Cardiac septum (tissue), 1 donor: ENCODE measurements at regions not wholly inside any gene's neighbourhood (a gene's known extent, or its start where the extent isn't known, plus 50 kb on each side); places are given as distances from the start of the nearest gene placed in this dataset.
"Not testable (repeated sequence)": the region's sequence is repeated elsewhere in the genome, so short reads cannot be mapped to it uniquely, and the experiment has no call there.

ENCODE experiments used
- DNase-seq: peaks from one replicate; pipeline ENCODE4 v3.0.0-alpha.2; 2020; ENCODE audit warnings: low spot score
- intact Hi-C: fragments of 100-400 bp; cut with DNase I; formaldehyde crosslinking; loops from one replicate; pipeline ENCODE4 v1.14.0; 2022
- donor health status: DM: no; HTN: no; CAD: no.

GRCh38 chr6:141105481-141105880 lies 1027.2 kb upstream of the GJE1 start:
- DNase-seq, result no peak
- intact Hi-C loops, result no loop called here

DNA sequence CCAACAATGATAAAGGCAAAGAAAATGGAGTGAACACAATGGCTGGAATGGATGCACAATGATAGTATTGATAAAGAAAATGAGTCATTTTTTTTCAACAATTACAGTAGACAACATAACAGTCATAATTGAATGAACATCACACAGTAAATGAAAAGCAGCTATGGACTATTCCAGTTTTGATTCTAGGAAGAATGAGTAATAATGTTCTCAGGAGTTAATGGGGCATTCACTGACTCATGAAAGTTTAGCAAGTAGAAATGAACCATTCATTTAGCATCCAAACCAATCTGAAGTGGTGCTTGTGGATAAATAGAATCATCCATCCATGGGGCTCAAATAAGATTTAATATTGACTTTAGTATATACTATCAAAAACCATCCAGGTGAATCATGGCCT lies 1029.5 kb upstream of the GJE1 start:
- intact Hi-C loops, result no loop called here

GRCh38 chr6:141097471-141097870 lies 1035.3 kb upstream of the GJE1 start:
- no peak for DNase-seq
- intact Hi-C loops, result no loop called here

More for the DNA sequence above, 1029.5 kb upstream of the GJE1 start:
- DNase-seq, result no peak

- intact Hi-C loops, result no loop called here
- DNase-seq, result no peak
Observed at GRCh38 chr6:141095308-141095707, 1037.4 kb upstream of the GJE1 start.

- DNase-seq, result no peak
- intact Hi-C loops, result no loop called here
Observed at GRCh38 chr6:141088171-141088570, 1044.6 kb upstream of the GJE1 start.

GRCh38 chr6:141077355-141078333 lies 1055.1 kb upstream of the GJE1 start:
- intact Hi-C loops, result no loop called here
- no peak for DNase-seq

DNA sequence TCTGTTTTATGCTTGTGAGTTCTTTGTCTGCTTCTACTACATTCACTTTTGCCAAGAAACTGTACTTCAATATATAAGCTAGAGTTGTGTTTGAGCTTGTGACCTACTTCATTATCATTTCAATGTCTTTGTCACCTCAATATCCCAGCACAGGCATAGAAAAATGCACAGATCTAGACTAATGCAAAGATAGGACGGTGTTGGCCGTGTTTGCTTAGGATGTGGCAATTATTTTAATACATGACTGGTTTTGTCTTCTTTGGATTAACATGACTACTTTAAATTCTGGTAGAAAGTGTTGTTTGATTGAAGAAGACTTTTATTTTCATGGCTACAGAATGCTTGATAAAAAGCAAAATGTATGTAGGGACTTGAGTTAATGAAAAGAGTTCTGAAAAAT lies 1075.0 kb upstream of the GJE1 start:
- intact Hi-C loops, result no loop called here
- DNase-seq, result no peak

GRCh38 chr6:141056945-141057625 lies 1075.6 kb upstream of the GJE1 start:
- no peak for DNase-seq
- intact Hi-C loops, result no loop called here

GRCh38 chr6:141050471-141050870 lies 1082.3 kb upstream of the GJE1 start:
- no peak for DNase-seq
- intact Hi-C loops, result no loop called here

- intact Hi-C loops, result no loop called here
Observed at GRCh38 chr6:141048451-141048850, 1084.3 kb upstream of the GJE1 start.

GRCh38 chr6:141046496-141046895 lies 1086.2 kb upstream of the GJE1 start:
- DNase-seq, intact Hi-C loops: not testable (repeated sequence)

More at GRCh38 chr6:141048451-141048850, 1084.3 kb upstream of the GJE1 start:
- no peak for DNase-seq

- intact Hi-C loops, result no loop called here
- no peak for DNase-seq
Observed at GRCh38 chr6:141041596-141042087, 1091.1 kb upstream of the GJE1 start.

- intact Hi-C loops, result no loop called here
- no peak for DNase-seq
Observed at GRCh38 chr6:141035312-141036200, 1097.2 kb upstream of the GJE1 start.

GRCh38 chr6:141033101-141033500 lies 1099.6 kb upstream of the GJE1 start:
- intact Hi-C loops, result no loop called here
- DNase-seq, result no peak

GRCh38 chr6:141029908-141030307 lies 1102.8 kb upstream of the GJE1 start:
- intact Hi-C loops, result no loop called here
- no peak for DNase-seq

DNA sequence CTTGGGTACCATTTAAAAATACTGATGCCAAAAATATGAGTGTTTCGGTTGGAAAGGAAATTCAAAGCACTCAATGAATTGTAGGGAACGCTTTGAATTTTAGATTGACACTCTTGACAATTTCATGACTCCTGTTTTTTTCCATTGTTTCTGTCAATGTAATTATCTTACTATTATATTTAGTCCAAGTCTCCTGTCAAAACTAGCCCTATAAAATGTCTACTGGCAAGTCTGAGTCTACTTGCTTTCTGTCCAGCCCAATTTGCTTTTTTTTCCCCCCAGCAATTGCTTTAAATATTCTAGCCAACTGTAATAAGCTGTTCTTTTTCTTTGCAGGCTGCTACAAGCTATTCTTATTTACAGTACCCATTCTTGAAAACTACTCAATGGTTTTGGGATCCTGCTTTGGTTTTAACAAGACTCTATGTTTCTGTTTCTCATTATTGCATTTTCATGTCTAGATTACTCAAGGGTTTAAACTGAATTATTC lies 1103.9 kb upstream of the GJE1 start:
- no peak for DNase-seq
- intact Hi-C loops, result no loop called here

- intact Hi-C loops, result no loop called here
- no peak for DNase-seq
Observed at GRCh38 chr6:141026504-141026903, 1106.2 kb upstream of the GJE1 start.

- DNase-seq, result no peak
- intact Hi-C loops, result no loop called here
Observed at GRCh38 chr6:141024526-141024925, 1108.2 kb upstream of the GJE1 start.

GRCh38 chr6:141017941-141018340 lies 1114.8 kb upstream of the GJE1 start:
- no peak for DNase-seq
- intact Hi-C loops, result no loop called here

GRCh38 chr6:141000917-141001316 lies 1131.8 kb upstream of the GJE1 start:
- no peak for DNase-seq
- intact Hi-C loops, result no loop called here
